Keratinocyte (primary cell): ENCODE measurements at regions not wholly inside any gene's neighbourhood (a gene's known extent, or its start where the extent isn't known, plus 50 kb on each side); places are given as distances from the start of the nearest gene placed in this dataset.

Experiments used
- DNase-seq: peaks from one replicate; pipeline ENCODE4 v3.0.0-alpha.2; 2011; ENCODE audit warnings: low read depth, missing footprints, low spot score
- FAIRE-seq: peaks from 2 replicates; lab custom pipeline; 2011; peaks lifted over from hg19 to GRCh38; lab: Jason Lieb, UNC
- H2AFZ ChIP-seq: 2 replicates; pipeline ENCODE4 v1.6.0; 2012; ENCODE audit warnings: low read length, control low read depth, inconsistent platforms; ENCODE audit not compliant: control insufficient read depth
- H3K27ac ChIP-seq: 2 replicates; pipeline ENCODE4 v1.5.1; 2011; ENCODE audit warnings: low read length; ENCODE audit not compliant: control insufficient read depth, insufficient read depth
- H3K27me3 ChIP-seq: 3 replicates; pipeline ENCODE4 v1.6.0; 2011; ENCODE audit warnings: low read length; ENCODE audit not compliant: control insufficient read depth, insufficient read depth; ENCODE audit errors: extremely low read depth
- H3K36me3 ChIP-seq, 2 experiments: 2 replicates in 1 of 2; 3 replicates in 1 of 2; pipeline ENCODE4 v1.5.1; 2011; ENCODE audit warnings: low read length in 2 of 2, mild to moderate bottlenecking in 1 of 2; ENCODE audit not compliant: control insufficient read depth in 2 of 2, insufficient read depth in 2 of 2; ENCODE audit errors: extremely low read depth in 1 of 2
- H3K4me1 ChIP-seq: 3 replicates; pipeline ENCODE4 v1.5.1; 2011; ENCODE audit warnings: low read length; ENCODE audit not compliant: control insufficient read depth, insufficient read depth; ENCODE audit errors: extremely low read depth
- H3K4me2 ChIP-seq: 3 replicates; pipeline ENCODE4 v1.6.0; 2011; ENCODE audit warnings: low read depth, low read length; ENCODE audit not compliant: control insufficient read depth, insufficient read depth; ENCODE audit errors: extremely low read depth
- H3K4me3 ChIP-seq, 3 experiments: fragments of 200-600 bp in 1 of 3; sonication (generic) in 1 of 3; 2 replicates in 2 of 3; 3 replicates in 1 of 3; pipeline ENCODE4 v1.5.1; 2011 to 2016; ENCODE audit warnings: low read length in 3 of 3, mild to moderate bottlenecking in 3 of 3, control low read depth in 2 of 3, inconsistent platforms in 1 of 3, low read depth in 1 of 3, mixed read lengths in 1 of 3, mixed run types in 1 of 3, moderate library complexity in 1 of 3; ENCODE audit not compliant: control insufficient read depth in 2 of 3, insufficient read depth in 2 of 3; ENCODE audit errors: extremely low read depth in 1 of 3
- H3K79me2 ChIP-seq: 2 replicates; pipeline ENCODE4 v1.6.0; 2012; ENCODE audit warnings: low read length; ENCODE audit not compliant: control insufficient read depth, insufficient read depth
- H3K9ac ChIP-seq: 3 replicates; pipeline ENCODE4 v1.6.0; 2011; ENCODE audit warnings: low read length; ENCODE audit not compliant: control insufficient read depth, insufficient read depth; ENCODE audit errors: extremely low read depth
- H3K9me1 ChIP-seq: 3 replicates; pipeline ENCODE4 v1.6.0; 2011; ENCODE audit warnings: low read length; ENCODE audit not compliant: control insufficient read depth, insufficient read depth; ENCODE audit errors: extremely low read depth
- H3K9me3 ChIP-seq: 2 replicates; pipeline ENCODE4 v1.5.1; 2012; ENCODE audit warnings: low read depth, low read length; ENCODE audit not compliant: control insufficient read depth
- H4K20me1 ChIP-seq: 3 replicates; pipeline ENCODE4 v1.6.0; 2011; ENCODE audit warnings: low read length; ENCODE audit not compliant: control insufficient read depth, insufficient read depth; ENCODE audit errors: extremely low read depth
- EZH2 ChIP-seq: IDR thresholded peaks from one replicate; pipeline ENCODE4 v1.6.1; 2012; ENCODE audit warnings: inconsistent platforms, mild to moderate bottlenecking, low read length, moderate library complexity
- dilution Hi-C: fragments of 300-500 bp; cut with MboI; formaldehyde crosslinking; loops from one replicate; pipeline ENCODE4 v1.7.0; 2020; ENCODE audit warnings: low sequenced_read_pairs; ENCODE audit not compliant: extremely low pct_ligation_motif_present
- TF ChIP-seq, protein P1 (sequence below), 3 experiments: IDR thresholded peaks in 1 of 3; conservative IDR thresholded peaks in 1 of 3; optimal IDR thresholded peaks in 1 of 3; 2 replicates in 2 of 3; 3 replicates in 1 of 3; pipeline versions ENCODE3 to v1.5.1; 2011; ENCODE audit warnings: low read length in 3 of 3, mild to moderate bottlenecking in 3 of 3, moderate library complexity in 2 of 3, control low read depth in 1 of 3, inconsistent platforms in 1 of 3; ENCODE audit not compliant: insufficient read depth in 2 of 3; ENCODE audit errors: extremely low read depth in 1 of 3

GRCh38 chr12:77256956-77257355 is 191.6 kb upstream of the E2F7 start:
- Histone ChIP-seq H3K9ac (no peak overlapping the region), H3K79me2 (no peaks in the 10 kb centered on the region), H2AFZ (peak overlapping the region; percentile 25), H3K4me2 (no peak overlapping the region), H3K4me1 (no peaks in the 10 kb centered on the region), H3K9me1 (no peaks in the 10 kb centered on the region), H3K36me3 (no peaks in the 10 kb centered on the region), H3K27ac (no peak overlapping the region), H3K27me3 (no peaks in the 10 kb centered on the region), H3K4me3 (no peak overlapping the region), H3K9me3 (no peaks in the 10 kb centered on the region), H4K20me1 (no peaks in the 10 kb centered on the region)
- TF ChIP-seq, protein P1, sequence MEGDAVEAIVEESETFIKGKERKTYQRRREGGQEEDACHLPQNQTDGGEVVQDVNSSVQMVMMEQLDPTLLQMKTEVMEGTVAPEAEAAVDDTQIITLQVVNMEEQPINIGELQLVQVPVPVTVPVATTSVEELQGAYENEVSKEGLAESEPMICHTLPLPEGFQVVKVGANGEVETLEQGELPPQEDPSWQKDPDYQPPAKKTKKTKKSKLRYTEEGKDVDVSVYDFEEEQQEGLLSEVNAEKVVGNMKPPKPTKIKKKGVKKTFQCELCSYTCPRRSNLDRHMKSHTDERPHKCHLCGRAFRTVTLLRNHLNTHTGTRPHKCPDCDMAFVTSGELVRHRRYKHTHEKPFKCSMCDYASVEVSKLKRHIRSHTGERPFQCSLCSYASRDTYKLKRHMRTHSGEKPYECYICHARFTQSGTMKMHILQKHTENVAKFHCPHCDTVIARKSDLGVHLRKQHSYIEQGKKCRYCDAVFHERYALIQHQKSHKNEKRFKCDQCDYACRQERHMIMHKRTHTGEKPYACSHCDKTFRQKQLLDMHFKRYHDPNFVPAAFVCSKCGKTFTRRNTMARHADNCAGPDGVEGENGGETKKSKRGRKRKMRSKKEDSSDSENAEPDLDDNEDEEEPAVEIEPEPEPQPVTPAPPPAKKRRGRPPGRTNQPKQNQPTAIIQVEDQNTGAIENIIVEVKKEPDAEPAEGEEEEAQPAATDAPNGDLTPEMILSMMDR (optimal IDR thresholded peaks at IDR 0.05 in 1 of 3, IDR thresholded peaks at IDR 0.05 in 1 of 3, conservative IDR thresholded peaks at IDR 0.05 in 1 of 3; ENCODE audit: extremely low read depth in 1 of 3, insufficient read depth in 2 of 3, low read length in 3 of 3) = no peak
- TF ChIP-seq EZH2 = no peak
- no peak for DNase-seq
- dilution Hi-C loops = no loop called here
- FAIRE-seq = no peak

GRCh38 chr12:77253321-77253720 is 188.0 kb upstream of the E2F7 start:
- H3K79me2 ChIP-seq = no peaks in the 10 kb centered on the region
- H2AFZ ChIP-seq = no peak overlapping the region
- no peak for DNase-seq
- no peaks in the 10 kb centered on the region for H3K36me3 ChIP-seq
- no peak overlapping the region for H3K27ac ChIP-seq
- no peak overlapping the region for H3K4me2 ChIP-seq
- H3K9me1 ChIP-seq = no peaks in the 10 kb centered on the region
- no peaks in the 10 kb centered on the region for H3K9me3 ChIP-seq
- TF ChIP-seq, protein P1 (optimal IDR thresholded peaks at IDR 0.05 in 1 of 3, IDR thresholded peaks at IDR 0.05 in 1 of 3, conservative IDR thresholded peaks at IDR 0.05 in 1 of 3; ENCODE audit: extremely low read depth in 1 of 3, insufficient read depth in 2 of 3, low read length in 3 of 3) = no peak
- no peak for TF ChIP-seq EZH2
- H3K9ac ChIP-seq = no peak overlapping the region
- H3K4me1 ChIP-seq = no peaks in the 10 kb centered on the region
- H3K4me3 ChIP-seq = no peak overlapping the region
- no peak for FAIRE-seq
- H4K20me1 ChIP-seq = no peaks in the 10 kb centered on the region
- dilution Hi-C loops = no loop called here
- H3K27me3 ChIP-seq = no peaks in the 10 kb centered on the region
